ENCODE measurements at regions not wholly inside any gene's neighbourhood (a gene's known extent, or its start where the extent isn't known, plus 50 kb on each side); places are given as distances from the start of the nearest gene placed in this dataset.
A peak's percentile ranks its signal among the peaks of the same experiment; 100 is the strongest.

- H3K36me3 ChIP-seq (ENCODE audit: control insufficient read depth, insufficient read depth, low read length), result no peaks in the 10 kb centered on the region
- TF ChIP-seq CTCF (IDR thresholded peaks at IDR 0.05; ENCODE audit: insufficient read depth, low read length, poor library complexity, severe bottlenecking), result no peak
- H3K27me3 ChIP-seq (ENCODE audit: control insufficient read depth, insufficient read depth, low read length), result no peaks in the 10 kb centered on the region
- no peak for DNase-seq (ENCODE audit: low read depth)
- H3K4me3 ChIP-seq (ENCODE audit: low read depth, low read length), result no peak overlapping the region
Measured at GRCh38 chr1:87915771-87916170, 587.1 kb downstream of the LMO4 start.

- H3K27me3 ChIP-seq (ENCODE audit: control insufficient read depth, insufficient read depth, low read length), result no peaks in the 10 kb centered on the region
- H3K4me3 ChIP-seq (ENCODE audit: low read depth, low read length), result no peak overlapping the region
- peak; percentile 16 for DNase-seq (ENCODE audit: low read depth)
- H3K36me3 ChIP-seq (ENCODE audit: control insufficient read depth, insufficient read depth, low read length), result no peaks in the 10 kb centered on the region
- TF ChIP-seq CTCF (IDR thresholded peaks at IDR 0.05; ENCODE audit: insufficient read depth, low read length, poor library complexity, severe bottlenecking), result no peak
Measured at GRCh38 chr1:87916965-87917364, 588.3 kb downstream of the LMO4 start.

GRCh38 chr1:87918398-87918797, 589.7 kb downstream of the LMO4 start:
- no peak for DNase-seq (ENCODE audit: low read depth)
- H3K27me3 ChIP-seq (ENCODE audit: control insufficient read depth, insufficient read depth, low read length), result no peaks in the 10 kb centered on the region
- TF ChIP-seq CTCF (IDR thresholded peaks at IDR 0.05; ENCODE audit: insufficient read depth, low read length, poor library complexity, severe bottlenecking), result no peak
- no peaks in the 10 kb centered on the region for H3K36me3 ChIP-seq (ENCODE audit: control insufficient read depth, insufficient read depth, low read length)
- no peak overlapping the region for H3K4me3 ChIP-seq (ENCODE audit: low read depth, low read length)

GRCh38 chr1:87922885-87923284, 594.2 kb downstream of the LMO4 start:
- Histone ChIP-seq H3K4me3 (ENCODE audit: low read depth, low read length) (no peak overlapping the region), H3K27me3 (ENCODE audit: control insufficient read depth, insufficient read depth, low read length) (no peaks in the 10 kb centered on the region), H3K36me3 (ENCODE audit: control insufficient read depth, insufficient read depth, low read length) (no peaks in the 10 kb centered on the region)
- TF ChIP-seq CTCF (IDR thresholded peaks at IDR 0.05; ENCODE audit: insufficient read depth, low read length, poor library complexity, severe bottlenecking), result no peak
- no peak for DNase-seq (ENCODE audit: low read depth)

- Histone ChIP-seq H3K36me3 (ENCODE audit: control insufficient read depth, insufficient read depth, low read length) (no peaks in the 10 kb centered on the region), H3K4me3 (ENCODE audit: low read depth, low read length) (no peak overlapping the region), H3K27me3 (ENCODE audit: control insufficient read depth, insufficient read depth, low read length) (no peaks in the 10 kb centered on the region)
- DNase-seq (ENCODE audit: low read depth), result no peak
- TF ChIP-seq CTCF (IDR thresholded peaks at IDR 0.05; ENCODE audit: insufficient read depth, low read length, poor library complexity, severe bottlenecking), result no peak
Measured at GRCh38 chr1:87926131-87926830, 597.6 kb downstream of the LMO4 start.

GRCh38 chr1:87926921-87927320, 598.2 kb downstream of the LMO4 start:
- Histone ChIP-seq H3K36me3 (ENCODE audit: control insufficient read depth, insufficient read depth, low read length) (no peaks in the 10 kb centered on the region), H3K4me3 (ENCODE audit: low read depth, low read length) (no peak overlapping the region), H3K27me3 (ENCODE audit: control insufficient read depth, insufficient read depth, low read length) (no peaks in the 10 kb centered on the region)
- no peak for DNase-seq (ENCODE audit: low read depth)
- TF ChIP-seq CTCF (IDR thresholded peaks at IDR 0.05; ENCODE audit: insufficient read depth, low read length, poor library complexity, severe bottlenecking), result no peak
